Cardiac muscle cell (in vitro differentiated cells and primary cell): ENCODE measurements at regions not wholly inside any gene's neighbourhood (a gene's known extent, or its start where the extent isn't known, plus 50 kb on each side); places are given as distances from the start of the nearest gene placed in this dataset.

ENCODE experiments used
- DNase-seq, 2 donors: peaks; one replicate each; pipeline versions ENCODE4 v3.0.0 to v3.0.0-alpha.2; 2010 to 2017; ENCODE audit warnings: low read depth in 1 of 2, low spot score in 1 of 2
- H3K27ac ChIP-seq: fragments of 200-600 bp; sonication (generic); 2 replicates; pipeline ENCODE4 v1.5.1; 2016
- H3K27me3 ChIP-seq: fragments of 200-600 bp; sonication (generic); 2 replicates; pipeline ENCODE4 v1.6.0; 2016; ENCODE audit warnings: control low read depth
- H3K36me3 ChIP-seq: fragments of 200-600 bp; sonication (generic); 2 replicates; pipeline ENCODE4 v1.5.1; 2016; ENCODE audit warnings: control low read depth
- H3K4me1 ChIP-seq: fragments of 200-600 bp; sonication (generic); 2 replicates; pipeline ENCODE4 v1.8.1; 2017; ENCODE audit warnings: low read depth, mild to moderate bottlenecking, mixed run types
- H3K4me3 ChIP-seq: fragments of 200-600 bp; sonication (generic); 2 replicates; pipeline ENCODE4 v1.5.1; 2016; ENCODE audit warnings: mild to moderate bottlenecking
- H3K9me3 ChIP-seq: fragments of 200-600 bp; sonication (generic); 2 replicates; pipeline ENCODE4 v1.5.1; 2017; ENCODE audit warnings: low read depth, mild to moderate bottlenecking, control low read depth
- TF ChIP-seq, protein P1 (sequence below): IDR thresholded peaks from 2 replicates; pipeline ENCODE4 v1.5.1; 2012; ENCODE audit warnings: low read depth, mild to moderate bottlenecking, low read length

DNA sequence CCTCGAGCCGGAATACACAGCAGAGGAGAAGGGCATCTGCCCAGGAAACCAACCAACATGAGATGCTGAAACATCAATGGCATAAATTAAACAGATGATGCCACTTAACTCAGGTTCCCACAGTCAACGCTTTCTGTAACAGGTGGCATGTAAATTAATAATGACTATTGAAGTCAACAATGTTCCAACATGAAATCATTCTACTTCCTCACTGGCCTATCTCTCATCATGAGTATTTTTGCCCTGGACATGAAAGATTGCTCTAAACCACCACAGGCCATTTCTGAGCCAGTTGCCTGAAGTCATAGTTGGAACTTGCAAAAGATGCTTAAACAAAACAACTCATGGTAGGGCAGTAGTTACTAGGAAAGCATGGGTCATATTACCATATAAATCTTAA lies 397.9 kb upstream of the JARID2 start:
- TF ChIP-seq, protein P1, sequence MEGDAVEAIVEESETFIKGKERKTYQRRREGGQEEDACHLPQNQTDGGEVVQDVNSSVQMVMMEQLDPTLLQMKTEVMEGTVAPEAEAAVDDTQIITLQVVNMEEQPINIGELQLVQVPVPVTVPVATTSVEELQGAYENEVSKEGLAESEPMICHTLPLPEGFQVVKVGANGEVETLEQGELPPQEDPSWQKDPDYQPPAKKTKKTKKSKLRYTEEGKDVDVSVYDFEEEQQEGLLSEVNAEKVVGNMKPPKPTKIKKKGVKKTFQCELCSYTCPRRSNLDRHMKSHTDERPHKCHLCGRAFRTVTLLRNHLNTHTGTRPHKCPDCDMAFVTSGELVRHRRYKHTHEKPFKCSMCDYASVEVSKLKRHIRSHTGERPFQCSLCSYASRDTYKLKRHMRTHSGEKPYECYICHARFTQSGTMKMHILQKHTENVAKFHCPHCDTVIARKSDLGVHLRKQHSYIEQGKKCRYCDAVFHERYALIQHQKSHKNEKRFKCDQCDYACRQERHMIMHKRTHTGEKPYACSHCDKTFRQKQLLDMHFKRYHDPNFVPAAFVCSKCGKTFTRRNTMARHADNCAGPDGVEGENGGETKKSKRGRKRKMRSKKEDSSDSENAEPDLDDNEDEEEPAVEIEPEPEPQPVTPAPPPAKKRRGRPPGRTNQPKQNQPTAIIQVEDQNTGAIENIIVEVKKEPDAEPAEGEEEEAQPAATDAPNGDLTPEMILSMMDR, result no peak
- Histone ChIP-seq H3K4me1 (no peaks in the 10 kb centered on the region), H3K4me3 (no peak overlapping the region), H3K9me3 (no peaks in the 10 kb centered on the region), H3K27me3 (no peaks in the 10 kb centered on the region), H3K36me3 (no peaks in the 10 kb centered on the region), H3K27ac (no peak overlapping the region)
- no peak for DNase-seq

DNA sequence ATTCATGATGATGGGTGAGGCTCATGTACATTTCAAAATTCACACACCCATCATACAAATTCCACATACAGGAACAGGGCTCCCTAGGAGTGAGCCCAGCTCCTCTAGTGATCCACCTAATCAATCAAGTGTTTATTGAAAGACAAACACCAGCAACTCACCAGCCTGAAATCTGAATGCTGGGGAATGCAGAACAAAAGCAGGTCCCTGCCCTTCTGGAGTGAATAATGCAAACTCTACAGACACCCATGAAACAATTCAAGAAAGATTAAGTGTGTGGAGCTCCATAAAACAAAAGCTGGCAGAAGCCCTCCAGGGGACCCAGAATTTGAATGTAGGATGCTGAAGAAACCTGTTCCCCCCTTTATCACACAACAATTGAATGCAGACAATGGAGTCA lies 396.7 kb upstream of the JARID2 start:
- no peaks in the 10 kb centered on the region for H3K36me3 ChIP-seq
- no peaks in the 10 kb centered on the region for H3K27me3 ChIP-seq
- no peaks in the 10 kb centered on the region for H3K9me3 ChIP-seq
- TF ChIP-seq, protein P1, result no peak
- H3K4me3 ChIP-seq, result no peak overlapping the region
- DNase-seq, result no peak
- no peaks in the 10 kb centered on the region for H3K4me1 ChIP-seq
- H3K27ac ChIP-seq, result no peak overlapping the region

DNA sequence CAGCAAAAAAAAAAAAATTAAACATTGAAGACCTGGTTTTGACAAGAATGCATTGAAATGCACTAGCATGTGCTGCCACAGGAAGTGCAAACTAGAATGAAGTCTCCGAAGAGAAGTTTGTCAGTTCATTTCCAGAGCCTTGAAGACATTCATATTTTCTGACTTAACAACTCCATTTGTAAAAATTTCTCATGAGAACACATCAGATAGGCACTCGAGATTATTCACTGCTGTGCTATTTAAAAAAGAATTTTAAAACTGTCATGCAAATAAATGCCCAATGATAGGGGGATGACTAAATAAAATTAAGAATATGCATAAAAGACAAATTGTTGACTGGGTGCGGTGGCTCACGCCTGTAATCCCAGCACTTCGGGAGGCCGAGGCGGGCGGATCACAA lies 394.6 kb upstream of the JARID2 start:
- Histone ChIP-seq H3K36me3 (no peaks in the 10 kb centered on the region), H3K9me3 (no peaks in the 10 kb centered on the region), H3K27ac (no peak overlapping the region), H3K4me1 (no peaks in the 10 kb centered on the region), H3K27me3 (no peaks in the 10 kb centered on the region), H3K4me3 (no peak overlapping the region)
- DNase-seq, result no peak
- TF ChIP-seq, protein P1, result no peak

DNA sequence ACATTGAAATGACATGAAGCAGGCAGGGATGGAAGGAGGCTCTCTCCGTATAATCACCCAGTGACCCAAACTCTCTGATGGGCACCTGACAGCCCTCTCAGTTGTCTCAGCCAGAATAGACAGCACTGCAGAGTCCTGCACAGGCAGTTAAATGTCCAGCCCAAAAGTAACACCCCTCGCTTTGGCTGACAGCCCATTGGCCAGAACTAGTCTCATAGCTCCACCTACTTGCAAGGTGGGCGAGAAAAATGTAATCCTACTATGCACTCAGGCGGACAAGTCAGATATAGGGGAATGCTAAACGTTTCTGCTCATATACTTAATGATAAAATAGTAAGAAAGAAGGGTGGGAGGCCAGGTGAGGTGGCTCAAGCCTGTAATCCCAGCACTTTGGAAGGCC lies 393.5 kb upstream of the JARID2 start:
- no peaks in the 10 kb centered on the region for H3K9me3 ChIP-seq
- no peak overlapping the region for H3K4me3 ChIP-seq
- TF ChIP-seq, protein P1, result no peak
- H3K36me3 ChIP-seq, result no peaks in the 10 kb centered on the region
- no peaks in the 10 kb centered on the region for H3K4me1 ChIP-seq
- H3K27me3 ChIP-seq, result no peaks in the 10 kb centered on the region
- no peak overlapping the region for H3K27ac ChIP-seq
- DNase-seq, result no peak

DNA sequence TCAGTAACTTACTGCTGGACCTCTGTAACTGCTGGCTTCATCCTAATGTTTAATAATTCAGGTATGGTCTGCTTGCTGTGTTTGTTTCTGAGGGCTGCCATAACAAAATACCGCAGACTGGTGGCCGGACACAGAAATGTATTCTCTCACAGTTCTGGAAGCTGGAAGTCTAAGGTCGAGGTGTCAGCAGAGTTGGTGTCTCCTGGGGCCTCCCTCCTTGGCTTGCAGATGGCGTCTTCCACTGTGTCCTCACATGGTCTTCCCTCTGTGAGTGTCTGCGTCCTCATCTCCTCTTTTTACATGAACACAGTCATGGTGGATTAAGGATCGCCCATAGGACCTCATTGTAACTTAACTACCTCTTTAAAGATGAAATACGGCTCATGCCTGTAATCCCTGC lies 389.7 kb upstream of the JARID2 start:
- Histone ChIP-seq H3K9me3 (no peaks in the 10 kb centered on the region), H3K4me3 (no peak overlapping the region), H3K4me1 (no peaks in the 10 kb centered on the region), H3K27ac (no peak overlapping the region), H3K36me3 (no peaks in the 10 kb centered on the region), H3K27me3 (no peaks in the 10 kb centered on the region)
- no peak for DNase-seq
- TF ChIP-seq, protein P1, result no peak

DNA sequence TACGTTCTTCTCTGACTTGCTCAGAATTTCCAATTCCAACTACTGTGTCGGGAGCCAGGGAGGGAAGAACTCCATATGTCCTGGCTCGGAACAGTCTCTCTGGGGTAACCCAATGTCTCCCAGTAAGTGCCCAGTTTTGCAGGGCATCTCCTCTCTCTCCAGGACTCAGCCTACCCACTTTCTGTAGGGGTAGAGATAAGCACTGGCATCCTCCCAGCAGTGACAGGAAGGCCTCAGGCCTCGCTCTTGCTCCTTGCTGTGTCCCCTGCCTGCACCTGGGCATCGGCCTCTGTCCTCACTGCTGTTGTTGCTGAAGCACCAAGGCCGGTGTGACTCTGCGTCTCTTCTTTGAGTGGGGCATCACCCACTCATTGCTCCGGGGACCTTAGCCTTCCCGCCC lies 388.9 kb upstream of the JARID2 start:
- Histone ChIP-seq H3K9me3 (no peaks in the 10 kb centered on the region), H3K27me3 (no peaks in the 10 kb centered on the region), H3K36me3 (no peaks in the 10 kb centered on the region), H3K27ac (no peak overlapping the region), H3K4me3 (no peak overlapping the region), H3K4me1 (no peaks in the 10 kb centered on the region)
- no peak for DNase-seq
- TF ChIP-seq, protein P1, result no peak
